ENCODE measurements at regions not wholly inside any gene's neighbourhood (a gene's known extent, or its start where the extent isn't known, plus 50 kb on each side); places are given as distances from the start of the nearest gene placed in this dataset.

DNA sequence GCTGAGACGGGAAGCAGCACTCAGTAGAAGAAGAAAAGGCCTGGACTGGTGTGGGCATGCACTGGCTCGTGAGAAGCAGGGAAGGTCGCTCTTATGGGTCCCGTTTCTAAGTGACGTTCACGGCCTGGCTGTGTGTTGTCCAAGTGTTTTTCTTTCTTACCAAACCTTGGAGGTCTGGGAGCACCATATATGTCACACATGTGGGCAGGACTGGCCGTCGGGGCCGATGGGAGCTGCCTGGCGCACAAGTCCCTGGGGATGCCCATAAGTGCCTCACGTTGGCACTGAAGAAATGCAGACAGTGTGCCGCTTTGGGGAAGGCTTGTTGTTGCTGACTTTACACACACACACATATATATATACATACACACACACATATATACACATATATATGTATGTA is 86.0 kb upstream of the DUSP22 start:
- Histone ChIP-seq H3K36me3 (no peaks in the 10 kb centered on the region), H3K27me3 (no peaks in the 10 kb centered on the region), H3K4me1 (ENCODE audit: insufficient read depth) (no peaks in the 10 kb centered on the region), H3K9me3 (no peaks in the 10 kb centered on the region), H3K27ac (no peak overlapping the region), H3K4me3 (no peak overlapping the region)
- TF ChIP-seq CTCF (IDR thresholded peaks at IDR 0.05) (no peak), EP300 (IDR thresholded peaks at IDR 0.05) (no peak), POLR2A (IDR thresholded peaks at IDR 0.05) (no peak)
- DNase-seq: no peak
- intact Hi-C loops (cut with DNase I): no loop called here
- 79 to 87% (median 82%) methylated on average over 12 of the region's 12 CpGs for WGBS, 3 donors

DNA sequence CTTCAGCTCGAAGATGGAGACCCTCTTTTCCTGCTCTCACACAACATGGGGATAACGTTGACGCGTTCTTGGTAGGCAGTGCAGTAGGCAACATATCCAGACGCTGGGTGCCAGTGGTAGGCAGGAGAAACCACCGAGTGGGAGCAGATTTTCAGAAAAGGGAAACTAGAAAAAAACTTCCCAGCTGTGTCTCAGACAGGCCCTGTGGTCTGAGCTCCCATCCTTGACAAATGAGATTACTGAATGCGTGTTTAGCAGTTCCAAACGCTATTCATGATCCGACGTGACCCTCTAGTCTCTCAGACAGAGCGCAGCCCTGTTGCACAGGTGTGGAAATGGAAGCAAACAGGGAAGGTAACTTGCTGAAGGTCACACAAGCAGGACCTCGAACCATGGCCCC is 83.9 kb upstream of the DUSP22 start:
- Histone ChIP-seq H3K27me3 (no peaks in the 10 kb centered on the region), H3K36me3 (no peaks in the 10 kb centered on the region), H3K27ac (no peak overlapping the region), H3K9me3 (no peaks in the 10 kb centered on the region), H3K4me3 (no peak overlapping the region), H3K4me1 (ENCODE audit: insufficient read depth) (no peaks in the 10 kb centered on the region)
- no peak for DNase-seq
- intact Hi-C loops (cut with DNase I): no loop called here
- no peak for TF ChIP-seq CTCF (IDR thresholded peaks at IDR 0.05)
- TF ChIP-seq POLR2A (IDR thresholded peaks at IDR 0.05): no peak
- WGBS, 3 donors: 73 to 79% (median 78%) methylated on average over 12 of the region's 12 CpGs

GRCh38 chr6:208938-209337 is 83.3 kb upstream of the DUSP22 start:
- intact Hi-C loops (cut with DNase I): no loop called here
- DNase-seq: no peak
- H3K27ac ChIP-seq: no peak overlapping the region
- H3K4me3 ChIP-seq: no peak overlapping the region
- no peaks in the 10 kb centered on the region for H3K27me3 ChIP-seq
- no peaks in the 10 kb centered on the region for H3K4me1 ChIP-seq (ENCODE audit: insufficient read depth)
- 88 to 92% (median 89%) methylated on average over 7 of the region's 7 CpGs for WGBS, 3 donors
- H3K9me3 ChIP-seq: peaks cover 0 to 3% of the 10 kb centered on the region in 2 donors
- TF ChIP-seq CTCF (IDR thresholded peaks at IDR 0.05): no peak
- no peaks in the 10 kb centered on the region for H3K36me3 ChIP-seq

GRCh38 chr6:209432-210103 is 82.7 kb upstream of the DUSP22 start:
- Histone ChIP-seq H3K27me3 (no peaks in the 10 kb centered on the region), H3K36me3 (no peaks in the 10 kb centered on the region), H3K4me3 (no peak overlapping the region), H3K9me3 (peaks cover 0 to 4% of the 10 kb centered on the region in 2 donors), H3K4me1 (ENCODE audit: insufficient read depth) (no peaks in the 10 kb centered on the region), H3K27ac (no peak overlapping the region)
- intact Hi-C loops (cut with DNase I): no loop called here
- no peak for DNase-seq
- WGBS, 3 donors: 77 to 84% (median 81%) methylated on average over 27 of the region's 27 CpGs
- TF ChIP-seq POLR2A (IDR thresholded peaks at IDR 0.05) (no peak), EP300 (IDR thresholded peaks at IDR 0.05) (no peak), CTCF (IDR thresholded peaks at IDR 0.05) (no peak)
